Natural killer cell treated with Interleukin-12 subunit alpha and Interleukin-12 subunit beta and Interleukin-15 and Interleukin-18, amount 100 ng/mL, for 72 hours (primary cell): ENCODE measurements at regions not wholly inside any gene's neighbourhood (a gene's known extent, or its start where the extent isn't known, plus 50 kb on each side); places are given as distances from the start of the nearest gene placed in this dataset.
"Not testable (repeated sequence)": the region's sequence is repeated elsewhere in the genome, so short reads cannot be mapped to it uniquely, and the experiment has no call there.

Experiments
- ATAC-seq, 2 donors: fragments of 150-1000 bp; cut with Tn5 transposase in 1 of 2; sonication (Bioruptor Pico), chemical (Tn5 transposase) in 1 of 2; 2 replicates each; pipeline ENCODE4 v1.10.0; 2021
- DNase-seq: peaks from one replicate; pipeline ENCODE4 v3.0.0; 2022; ENCODE audit warnings: low spot score
- H3K27ac Mint-ChIP-seq, 2 donors: 1 replicate in 1 of 2; 2 replicates in 1 of 2; pipeline ENCODE4 v1.8.0; 2022; ENCODE audit warnings: mixed read lengths in 2 of 2, mild to moderate bottlenecking in 1 of 2, moderate library complexity in 1 of 2
- H3K27me3 Mint-ChIP-seq, 2 donors: 1 replicate in 1 of 2; 2 replicates in 1 of 2; pipeline ENCODE4 v1.8.0; 2022; ENCODE audit warnings: mixed read lengths in 2 of 2
- H3K36me3 Mint-ChIP-seq: one replicate; pipeline ENCODE4 v1.8.0; 2022; ENCODE audit warnings: mixed read lengths
- H3K4me1 Mint-ChIP-seq, 2 donors: 1 replicate in 1 of 2; 2 replicates in 1 of 2; pipeline ENCODE4 v1.8.0; 2022; ENCODE audit warnings: low read depth in 2 of 2, mixed read lengths in 2 of 2, mild to moderate bottlenecking in 1 of 2
- H3K4me3 Mint-ChIP-seq: one replicate; pipeline ENCODE4 v1.8.0; 2022; ENCODE audit warnings: mixed read lengths
- H3K9me3 Mint-ChIP-seq: 2 replicates; pipeline ENCODE4 v1.8.0; 2022; ENCODE audit warnings: mixed read lengths

- ATAC-seq (peak; percentile 62 to 74), DNase-seq (peak; percentile 75)
- Mint-ChIP-seq H3K27me3 (no peaks in the 10 kb centered on the region), H3K27ac (peak overlapping the region; percentile 86 to 92), H3K9me3 (peaks cover 6% of the 10 kb centered on the region), H3K4me3 (peak overlapping the region; percentile 66), H3K36me3 (no peaks in the 10 kb centered on the region), H3K4me1 (peaks cover 57 to 59% of the 10 kb centered on the region in 2 donors)
Observed at GRCh38 chr12:91877456-91878235, 268.0 kb downstream of the BTG1 start.

GRCh38 chr12:91877022-91877421 lies 268.6 kb downstream of the BTG1 start:
- Mint-ChIP-seq H3K9me3 (peaks cover 6% of the 10 kb centered on the region), H3K4me3 (peak overlapping the region; percentile 66), H3K4me1 (peaks cover 59 to 60% of the 10 kb centered on the region in 2 donors), H3K36me3 (no peaks in the 10 kb centered on the region), H3K27ac (peak overlapping the region; percentile 86 to 92), H3K27me3 (no peaks in the 10 kb centered on the region)
- ATAC-seq (peak; percentile 99 to 100), DNase-seq (peak; percentile 92)

- H3K27ac Mint-ChIP-seq: peak overlapping the region; percentile 86 to 92
- not testable (repeated sequence) for H3K27me3 Mint-ChIP-seq, ATAC-seq, H3K36me3 Mint-ChIP-seq, H3K9me3 Mint-ChIP-seq, DNase-seq
- H3K4me1 Mint-ChIP-seq: peaks cover 66 to 69% of the 10 kb centered on the region in 2 donors
- H3K4me3 Mint-ChIP-seq: peak overlapping the region; percentile 66
Observed at GRCh38 chr12:91875671-91876070, 270.0 kb downstream of the BTG1 start.

- no peak for DNase-seq
- Mint-ChIP-seq H3K4me3 (peak overlapping the region; percentile 8), H3K27me3 (no peaks in the 10 kb centered on the region), H3K36me3 (no peaks in the 10 kb centered on the region), H3K27ac (peak overlapping the region; percentile 42 to 86), H3K9me3 (peaks cover 4% of the 10 kb centered on the region), H3K4me1 (peaks cover 63 to 65% of the 10 kb centered on the region in 2 donors)
- no peak for ATAC-seq
Observed at GRCh38 chr12:91874086-91874865, 271.4 kb downstream of the BTG1 start.

- H3K27ac Mint-ChIP-seq: peak overlapping the region; percentile 33 to 59
- no peaks in the 10 kb centered on the region for H3K27me3 Mint-ChIP-seq
- H3K4me1 Mint-ChIP-seq: peaks cover 48 to 50% of the 10 kb centered on the region in 2 donors
- H3K36me3 Mint-ChIP-seq: no peaks in the 10 kb centered on the region
- peaks cover 4% of the 10 kb centered on the region for H3K9me3 Mint-ChIP-seq
- no peak overlapping the region for H3K4me3 Mint-ChIP-seq
- no peak for ATAC-seq
- DNase-seq: no peak
Observed at GRCh38 chr12:91871751-91872150, 273.9 kb downstream of the BTG1 start.

GRCh38 chr12:91870872-91871707 lies 274.6 kb downstream of the BTG1 start:
- peak overlapping the region; percentile 8 for H3K4me3 Mint-ChIP-seq
- ATAC-seq: no peak
- no peak for DNase-seq
- H3K27ac Mint-ChIP-seq: peak overlapping the region; percentile 33 to 59
- H3K27me3 Mint-ChIP-seq: no peaks in the 10 kb centered on the region
- H3K36me3 Mint-ChIP-seq: no peaks in the 10 kb centered on the region
- peaks cover 4% of the 10 kb centered on the region for H3K9me3 Mint-ChIP-seq
- peaks cover 41 to 43% of the 10 kb centered on the region in 2 donors for H3K4me1 Mint-ChIP-seq

GRCh38 chr12:91868054-91868453 lies 277.6 kb downstream of the BTG1 start:
- Mint-ChIP-seq H3K4me1 (peaks cover 16 to 20% of the 10 kb centered on the region in 2 donors), H3K27me3 (no peaks in the 10 kb centered on the region), H3K27ac (no peak overlapping the region), H3K4me3 (no peak overlapping the region), H3K36me3 (no peaks in the 10 kb centered on the region), H3K9me3 (no peaks in the 10 kb centered on the region)
- ATAC-seq: no peak
- DNase-seq: no peak

- Mint-ChIP-seq H3K36me3 (no peaks in the 10 kb centered on the region), H3K4me1 (peaks cover 13 to 14% of the 10 kb centered on the region in 2 donors), H3K4me3 (no peak overlapping the region), H3K27me3 (no peaks in the 10 kb centered on the region), H3K9me3 (no peaks in the 10 kb centered on the region), H3K27ac (no peak overlapping the region)
- DNase-seq: no peak
- ATAC-seq: no peak
Observed at GRCh38 chr12:91866566-91866965, 279.1 kb downstream of the BTG1 start.

- ATAC-seq: no peak
- Mint-ChIP-seq H3K27me3 (no peaks in the 10 kb centered on the region), H3K27ac (no peak overlapping the region), H3K4me3 (no peak overlapping the region), H3K9me3 (no peaks in the 10 kb centered on the region), H3K36me3 (no peaks in the 10 kb centered on the region), H3K4me1 (no peaks in the 10 kb centered on the region)
- no peak for DNase-seq
Observed at GRCh38 chr12:91863702-91864101, 281.9 kb downstream of the BTG1 start.

- H3K36me3 Mint-ChIP-seq: no peaks in the 10 kb centered on the region
- H3K27ac Mint-ChIP-seq: no peak overlapping the region
- ATAC-seq (no peak), DNase-seq (no peak)
- H3K27me3 Mint-ChIP-seq: no peaks in the 10 kb centered on the region
- H3K4me1 Mint-ChIP-seq: no peaks in the 10 kb centered on the region
- no peaks in the 10 kb centered on the region for H3K9me3 Mint-ChIP-seq
- no peak overlapping the region for H3K4me3 Mint-ChIP-seq
Observed at GRCh38 chr12:91861554-91861953, 284.1 kb downstream of the BTG1 start.

GRCh38 chr12:91859347-91859746 lies 286.3 kb downstream of the BTG1 start:
- no peak for DNase-seq
- Mint-ChIP-seq H3K4me1 (no peaks in the 10 kb centered on the region), H3K4me3 (no peak overlapping the region), H3K9me3 (no peaks in the 10 kb centered on the region), H3K36me3 (no peaks in the 10 kb centered on the region), H3K27ac (no peak overlapping the region), H3K27me3 (no peaks in the 10 kb centered on the region)
- ATAC-seq: no peak

GRCh38 chr12:91857813-91858542 lies 287.7 kb downstream of the BTG1 start:
- H3K27ac Mint-ChIP-seq: peak overlapping the region in 1 of 2 donors; percentile 35
- H3K9me3 Mint-ChIP-seq: no peaks in the 10 kb centered on the region
- H3K27me3 Mint-ChIP-seq: peaks cover 0 to 3% of the 10 kb centered on the region in 2 donors
- ATAC-seq (no peak), DNase-seq (no peak)
- H3K4me1 Mint-ChIP-seq: peaks cover 4 to 7% of the 10 kb centered on the region in 2 donors
- H3K36me3 Mint-ChIP-seq: no peaks in the 10 kb centered on the region
- H3K4me3 Mint-ChIP-seq: no peak overlapping the region

GRCh38 chr12:91854725-91855124 lies 290.9 kb downstream of the BTG1 start:
- no peak for DNase-seq
- Mint-ChIP-seq H3K4me3 (no peak overlapping the region), H3K9me3 (no peaks in the 10 kb centered on the region), H3K27ac (no peak overlapping the region), H3K36me3 (no peaks in the 10 kb centered on the region), H3K4me1 (peaks cover 20% of the 10 kb centered on the region in 2 donors), H3K27me3 (peaks cover 0 to 3% of the 10 kb centered on the region in 2 donors)
- no peak for ATAC-seq
